K562 (cell line): ENCODE measurements at regions not wholly inside any gene's neighbourhood (a gene's known extent, or its start where the extent isn't known, plus 50 kb on each side); places are given as distances from the start of the nearest gene placed in this dataset.

ENCODE experiments used
- ATAC-seq: fragments of 200-7000 bp; cut with Tn5 transposase; 3 replicates; pipeline ENCODE4 v1.9.1; 2020; ENCODE audit warnings: moderate library complexity
- BruUV-seq: library from RNA; stranded (reverse); fragments of 400-500 nt; replicated peaks from 2 replicates; lab custom pipeline; 2021; lab: Mats Ljungman, UMichigan
- CTCF ChIA-PET: fragments of 300-600 bp; formaldehyde crosslinking; extraction: SDS; loops from one replicate; lab custom pipeline; 2021; ENCODE audit warnings: low intra/inter-chr PET ratio; lab: Yijun Ruan, JAX
- POLR2A ChIA-PET: fragments of 300-600, 350-650 bp; sonication (Branson Sonifier 250); formaldehyde crosslinking; extraction: SDS; loops from one replicate; lab custom pipeline; 2021; ENCODE audit warnings: antibody characterized with exemption, inconsistent platforms; lab: Yijun Ruan, JAX
- DNase-seq, 4 experiments: peaks; one replicate each; pipeline versions ENCODE4 v3.0.0 to v3.0.0-alpha.2; 2011 to 2018; ENCODE audit warnings: low spot score in 3 of 4, mixed read lengths in 3 of 4; ENCODE audit errors: extremely low read depth in 1 of 4
- FAIRE-seq: peaks from 2 replicates; lab custom pipeline; 2011; peaks lifted over from hg19 to GRCh38; lab: Jason Lieb, UNC
- H2AFZ ChIP-seq: 2 replicates; pipeline ENCODE4 v1.6.0; 2011; ENCODE audit warnings: low read depth, low read length, control low read depth, inconsistent platforms
- H3K27ac ChIP-seq: fragments of 200-600 bp; 3 replicates; pipeline ENCODE4 v1.8.0; 2011; ENCODE audit warnings: low read depth, mild to moderate bottlenecking, control low read depth, inconsistent platforms, low read length, moderate library complexity, mixed read lengths; ENCODE audit errors: extremely low read depth
- H3K27me3 ChIP-seq, 2 experiments: fragments of 300-600 bp in 1 of 2; 2 replicates in 1 of 2; 3 replicates in 1 of 2; pipeline versions ENCODE4 v1.6.0 to v1.8.0; 2011; ENCODE audit warnings: inconsistent platforms in 2 of 2, low read length in 2 of 2, mild to moderate bottlenecking in 1 of 2, mixed read lengths in 1 of 2, moderate library complexity in 1 of 2; ENCODE audit not compliant: control insufficient read depth in 2 of 2, insufficient read depth in 2 of 2
- H3K36me3 ChIP-seq: fragments of 300-600 bp; 3 replicates; pipeline ENCODE4 v1.8.0; 2011; ENCODE audit warnings: mild to moderate bottlenecking, low read length, inconsistent platforms; ENCODE audit not compliant: control insufficient read depth, insufficient read depth
- H3K4me1 ChIP-seq, 2 experiments: fragments of 200-600 bp in 1 of 2; replicated peaks in 1 of 2; 2 replicates in 1 of 2; 3 replicates in 1 of 2; pipeline versions ENCODE4 v1.5.1 to v1.8.0; 2011; ENCODE audit warnings: inconsistent platforms in 2 of 2, low read length in 2 of 2, mild to moderate bottlenecking in 1 of 2, mixed read lengths in 1 of 2, moderate library complexity in 1 of 2; ENCODE audit not compliant: control insufficient read depth in 2 of 2, insufficient read depth in 2 of 2
- H3K4me2 ChIP-seq: 2 replicates; pipeline ENCODE4 v1.6.1; 2011; ENCODE audit warnings: low read length, control low read depth, inconsistent platforms, mixed read lengths; ENCODE audit not compliant: insufficient read depth
- H3K4me3 ChIP-seq: fragments of 200-600 bp; sonication (generic), shearing (Covaris generic); 2 replicates; pipeline ENCODE4 v1.5.1; 2016; ENCODE audit warnings: control low read depth, inconsistent platforms
- H3K79me2 ChIP-seq: fragments of 200-600 bp; 3 replicates; pipeline ENCODE4 v1.8.0; 2011; ENCODE audit warnings: low read length, inconsistent platforms; ENCODE audit not compliant: control insufficient read depth, insufficient read depth
- H3K9ac ChIP-seq, 2 experiments: 2 replicates each; pipeline versions ENCODE4 v1.6.0 to v1.6.1; 2011; ENCODE audit warnings: low read depth in 2 of 2, low read length in 2 of 2, control low read depth in 1 of 2, inconsistent platforms in 1 of 2, mild to moderate bottlenecking in 1 of 2, mixed read lengths in 1 of 2; ENCODE audit not compliant: insufficient read depth in 1 of 2
- H3K9me1 ChIP-seq: one replicate; pipeline ENCODE4 v1.6.0; 2011; ENCODE audit warnings: inconsistent platforms, mild to moderate bottlenecking, low read length, moderate library complexity; ENCODE audit not compliant: control insufficient read depth, insufficient read depth
- H3K9me3 ChIP-seq: replicated peaks from 2 replicates; pipeline ENCODE4 v1.5.1; 2011; ENCODE audit warnings: low read depth, low read length, inconsistent platforms; ENCODE audit not compliant: control insufficient read depth, insufficient read depth
- H4K20me1 ChIP-seq: replicated peaks from 2 replicates; pipeline ENCODE4 v1.6.1; 2011; ENCODE audit warnings: low read length, inconsistent platforms, mixed read lengths; ENCODE audit not compliant: control insufficient read depth, insufficient read depth
- AFF4 ChIP-seq: sonication (generic); formaldehyde crosslinking; IDR thresholded peaks from 2 replicates; pipeline ENCODE4 v1.8.0; 2023; ENCODE audit warnings: mild to moderate bottlenecking, missing genetic modification reagents
- CREB3 ChIP-seq: fragments of 450-650 bp; conservative IDR thresholded peaks from 2 replicates; pipeline ENCODE4 v1.6.1; 2016; ENCODE audit warnings: missing genetic modification characterization, low read depth, mild to moderate bottlenecking, missing compliant biosample characterization, moderate library complexity
- MBD2 ChIP-seq: sonication (generic); IDR thresholded peaks from 2 replicates; pipeline ENCODE4 v1.6.1; 2016; ENCODE audit warnings: low read depth, borderline replicate concordance
- NUFIP1 ChIP-seq: fragments of 450-650 bp; IDR thresholded peaks from 2 replicates; pipeline ENCODE4 v1.6.1; 2018; ENCODE audit not compliant: partially characterized antibody
- SREBF1 ChIP-seq: fragments of 150-350 bp; IDR thresholded peaks from 2 replicates; pipeline ENCODE4 v1.6.1; 2014; ENCODE audit warnings: antibody characterized with exemption, low read depth, low read length, borderline replicate concordance
- THRA ChIP-seq: fragments of 450-650 bp; IDR thresholded peaks from 2 replicates; pipeline ENCODE4 v1.6.1; 2017; ENCODE audit warnings: mild to moderate bottlenecking, moderate library complexity
- XRCC4 ChIP-seq: IDR thresholded peaks from one replicate; pipeline ENCODE4 v1.6.1; 2011; ENCODE audit not compliant: insufficient read depth, insufficient read length; ENCODE audit errors: extremely low read depth
- ZNF184 ChIP-seq: sonication (generic); formaldehyde crosslinking; IDR thresholded peaks from 2 replicates; pipeline ENCODE4 v1.5.0; 2020; ENCODE audit warnings: missing genetic modification reagents
- WGBS: fragments of 100-300 bp; shearing (Covaris generic); methylation state at CpG from one replicate; pipeline ENCODE4 v1.1.6; 2016; ENCODE audit warnings: low coverage, mixed read lengths; ENCODE audit not compliant: insufficient coverage; ENCODE audit errors: missing lambda C conversion rate; 5-methylcytosine and 5-hydroxymethylcytosine counted together
- in situ Hi-C: fragments of 300-500 bp; cut with MboI; formaldehyde crosslinking; loops from 4 replicates; pipeline ENCODE4 v1.15.0; 2018; ENCODE audit warnings: inconsistent platforms, mixed read lengths
- intact Hi-C: fragments of 100-400 bp; cut with micrococcal nuclease; formaldehyde crosslinking; loops from 2 replicates; pipeline ENCODE4 v1.14.2; 2022

DNA sequence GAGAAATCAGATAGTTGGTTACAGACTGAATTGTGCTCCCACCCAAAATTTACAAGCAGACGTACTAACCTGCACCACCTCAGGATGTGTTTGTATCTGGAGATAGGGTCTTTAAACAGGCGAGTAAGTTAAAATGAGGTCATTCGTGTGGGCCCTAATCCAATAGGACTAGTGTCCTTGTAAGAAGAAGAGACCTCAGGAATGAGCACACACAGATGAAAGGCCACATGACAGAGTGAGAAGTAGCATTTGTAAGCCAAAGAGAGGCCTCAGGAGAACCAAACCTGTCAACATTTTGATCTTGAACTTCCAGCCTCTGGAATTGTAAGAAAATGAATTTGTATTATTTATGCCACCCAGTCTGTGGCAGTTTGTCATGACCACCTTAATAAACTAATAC lies 149.5 kb upstream of the VWC2 start:
- POLR2A ChIA-PET: no interaction called here

More for the DNA sequence above, 149.5 kb upstream of the VWC2 start:
- Histone ChIP-seq H3K9ac (no peak overlapping the region), H2AFZ (no peak overlapping the region), H3K36me3 (no peaks in the 10 kb centered on the region), H3K27me3 (no peaks in the 10 kb centered on the region), H3K9me3 (no peaks in the 10 kb centered on the region), H3K79me2 (no peaks in the 10 kb centered on the region), H3K27ac (no peak overlapping the region), H3K4me1 (no peaks in the 10 kb centered on the region), H4K20me1 (no peaks in the 10 kb centered on the region), H3K9me1 (no peaks in the 10 kb centered on the region), H3K4me3 (no peak overlapping the region), H3K4me2 (no peak overlapping the region)
- FAIRE-seq: no peak
- WGBS: 0% methylated on average over 3 of the region's 3 CpGs
- TF ChIP-seq SREBF1: no peak
- no peak for TF ChIP-seq AFF4
- no peak for TF ChIP-seq THRA
- TF ChIP-seq ZNF184 (CRISPR knock-in tag): no peak
- TF ChIP-seq CREB3: no peak
- no peak for TF ChIP-seq MBD2
- TF ChIP-seq NUFIP1: no peak
- no peak for TF ChIP-seq XRCC4
- no TSS peak for BruUV-seq
- DNase-seq: no peak
- in situ Hi-C loops: no loop called here
- ATAC-seq: no peak
- intact Hi-C loops: no loop called here
- CTCF ChIA-PET: no interaction called here
